ENCODE measurements at regions not wholly inside any gene's neighbourhood (a gene's known extent, or its start where the extent isn't known, plus 50 kb on each side); places are given as distances from the start of the nearest gene placed in this dataset.

- DNase-seq (ENCODE audit: low read depth in 2 of 2, low spot score in 1 of 2), result no peak
Measured at GRCh38 chr20:60497298-60498035, 539.2 kb downstream of the CDH26 start.

GRCh38 chr20:60500038-60500701, 541.9 kb downstream of the CDH26 start:
- no peak for DNase-seq (ENCODE audit: low read depth in 2 of 2, low spot score in 1 of 2)

GRCh38 chr20:60501048-60501447, 542.8 kb downstream of the CDH26 start:
- DNase-seq (ENCODE audit: low read depth in 2 of 2, low spot score in 1 of 2), result no peak

GRCh38 chr20:60502881-60503280, 544.7 kb downstream of the CDH26 start:
- DNase-seq (ENCODE audit: low read depth in 2 of 2, low spot score in 1 of 2), result no peak

- no peak for DNase-seq (ENCODE audit: low read depth in 2 of 2, low spot score in 1 of 2)
Measured at GRCh38 chr20:60505423-60505822, 547.2 kb downstream of the CDH26 start.

GRCh38 chr20:60506061-60506460, 547.8 kb downstream of the CDH26 start:
- no peak for DNase-seq (ENCODE audit: low read depth in 2 of 2, low spot score in 1 of 2)

- DNase-seq (ENCODE audit: low read depth in 2 of 2, low spot score in 1 of 2), result no peak
Measured at GRCh38 chr20:60507087-60507694, 549.0 kb downstream of the CDH26 start.

- no peak for DNase-seq (ENCODE audit: low read depth in 2 of 2, low spot score in 1 of 2)
Measured at GRCh38 chr20:60509407-60509806, 551.2 kb downstream of the CDH26 start.

GRCh38 chr20:60510356-60510755, 552.1 kb downstream of the CDH26 start:
- no peak for DNase-seq (ENCODE audit: low read depth in 2 of 2, low spot score in 1 of 2)

- DNase-seq (ENCODE audit: low read depth in 2 of 2, low spot score in 1 of 2), result no peak
Measured at GRCh38 chr20:60512443-60512842, 554.2 kb downstream of the CDH26 start.

- DNase-seq (ENCODE audit: low read depth in 2 of 2, low spot score in 1 of 2), result no peak
Measured at GRCh38 chr20:60513141-60513540, 554.9 kb downstream of the CDH26 start.

- DNase-seq (ENCODE audit: low read depth in 2 of 2, low spot score in 1 of 2), result no peak
Measured at GRCh38 chr20:60516442-60516841, 558.2 kb downstream of the CDH26 start.

GRCh38 chr20:60518022-60518421, 559.8 kb downstream of the CDH26 start:
- DNase-seq (ENCODE audit: low read depth in 2 of 2, low spot score in 1 of 2), result no peak

GRCh38 chr20:60525397-60525796, 567.2 kb downstream of the CDH26 start:
- no peak for DNase-seq (ENCODE audit: low read depth in 2 of 2, low spot score in 1 of 2)

- DNase-seq (ENCODE audit: low read depth in 2 of 2, low spot score in 1 of 2), result no peak
Measured at GRCh38 chr20:60527656-60528055, 569.4 kb downstream of the CDH26 start.

GRCh38 chr20:60528141-60528540, 569.9 kb downstream of the CDH26 start:
- DNase-seq (ENCODE audit: low read depth in 2 of 2, low spot score in 1 of 2), result no peak

GRCh38 chr20:60529149-60529548, 570.9 kb downstream of the CDH26 start:
- no peak for DNase-seq (ENCODE audit: low read depth in 2 of 2, low spot score in 1 of 2)

GRCh38 chr20:60535211-60535610, 577.0 kb downstream of the CDH26 start:
- DNase-seq (ENCODE audit: low read depth in 2 of 2, low spot score in 1 of 2), result no peak

- no peak for DNase-seq (ENCODE audit: low read depth in 2 of 2, low spot score in 1 of 2)
Measured at GRCh38 chr20:60540591-60540990, 582.4 kb downstream of the CDH26 start.

GRCh38 chr20:60541991-60542390, 583.8 kb downstream of the CDH26 start:
- DNase-seq (ENCODE audit: low read depth in 2 of 2, low spot score in 1 of 2), result no peak

GRCh38 chr20:60543598-60543997, 585.4 kb downstream of the CDH26 start:
- DNase-seq (ENCODE audit: low read depth in 2 of 2, low spot score in 1 of 2), result no peak

GRCh38 chr20:60553095-60553494, 594.9 kb downstream of the CDH26 start:
- DNase-seq (ENCODE audit: low read depth in 2 of 2, low spot score in 1 of 2), result no peak
